Stimulated activated CD4-positive, alpha-beta T cell treated with anti-CD3 and anti-CD28 coated beads, TNF-alpha, amount 100 ng/mL, for 24 hours (primary cell): ENCODE measurements at regions not wholly inside any gene's neighbourhood (a gene's known extent, or its start where the extent isn't known, plus 50 kb on each side); places are given as distances from the start of the nearest gene placed in this dataset.
"Not testable (repeated sequence)": the region's sequence is repeated elsewhere in the genome, so short reads cannot be mapped to it uniquely, and the experiment has no call there.

Source experiments
- DNase-seq, 3 experiments: peaks; one replicate each; pipeline ENCODE4 v3.0.0-alpha.2; 2020; ENCODE audit warnings: low read depth in 3 of 3

- no peak for DNase-seq
These were observed 305.3 kb upstream of the COBL start for GRCh38 chr7:51621956-51622355.

GRCh38 chr7:51620706-51621105 lies 304.1 kb upstream of the COBL start:
- no peak for DNase-seq

- no peak for DNase-seq
These were observed 303.3 kb upstream of the COBL start for GRCh38 chr7:51619880-51620279.

- no peak for DNase-seq
These were observed 301.1 kb upstream of the COBL start for GRCh38 chr7:51617686-51618085.

GRCh38 chr7:51613911-51614357 lies 297.3 kb upstream of the COBL start:
- DNase-seq: no peak

- DNase-seq: no peak
These were observed 295.3 kb upstream of the COBL start for GRCh38 chr7:51611937-51612336.

GRCh38 chr7:51607447-51607846 lies 290.8 kb upstream of the COBL start:
- no peak for DNase-seq

- no peak for DNase-seq
These were observed 290.1 kb upstream of the COBL start for GRCh38 chr7:51606601-51607154.

- no peak for DNase-seq
These were observed 285.8 kb upstream of the COBL start for GRCh38 chr7:51602376-51602775.

- no peak for DNase-seq
These were observed 284.9 kb upstream of the COBL start for GRCh38 chr7:51601461-51601860.

GRCh38 chr7:51599935-51600334 lies 283.3 kb upstream of the COBL start:
- not testable (repeated sequence) for DNase-seq

- no peak for DNase-seq
These were observed 277.0 kb upstream of the COBL start for GRCh38 chr7:51593628-51594027.

- DNase-seq: no peak
These were observed 276.4 kb upstream of the COBL start for GRCh38 chr7:51592842-51593599.

- no peak for DNase-seq
These were observed 274.6 kb upstream of the COBL start for GRCh38 chr7:51591223-51591622.

- no peak for DNase-seq
These were observed 274.1 kb upstream of the COBL start for GRCh38 chr7:51590746-51591145.

- DNase-seq: no peak
These were observed 272.5 kb upstream of the COBL start for GRCh38 chr7:51589111-51589510.

- no peak for DNase-seq
These were observed 271.0 kb upstream of the COBL start for GRCh38 chr7:51587604-51588003.

- no peak for DNase-seq
These were observed 260.8 kb upstream of the COBL start for GRCh38 chr7:51577390-51577789.

GRCh38 chr7:51569581-51569980 lies 253.0 kb upstream of the COBL start:
- no peak for DNase-seq

GRCh38 chr7:51569176-51569575 lies 252.6 kb upstream of the COBL start:
- no peak for DNase-seq

GRCh38 chr7:51551070-51551469 lies 234.5 kb upstream of the COBL start:
- no peak for DNase-seq

GRCh38 chr7:51545131-51545530 lies 228.5 kb upstream of the COBL start:
- no peak for DNase-seq

GRCh38 chr7:51543801-51544553 lies 227.4 kb upstream of the COBL start:
- DNase-seq: no peak
